PC-3 (cell line): ENCODE measurements at regions not wholly inside any gene's neighbourhood (a gene's known extent, or its start where the extent isn't known, plus 50 kb on each side); places are given as distances from the start of the nearest gene placed in this dataset.

Source experiments
- EZH2 ChIP-seq: fragments of 300-600 bp; sonication (generic); IDR thresholded peaks from one replicate; pipeline ENCODE4 v1.6.1; 2017; ENCODE audit warnings: antibody characterized with exemption, mild to moderate bottlenecking, low read length; ENCODE audit not compliant: unreplicated experiment
- TF ChIP-seq, protein P1 (sequence below): fragments of 300-600 bp; sonication (generic); conservative IDR thresholded peaks from 2 replicates; pipeline ENCODE4 v1.5.1; 2017; ENCODE audit warnings: antibody characterized with exemption, low read depth, mild to moderate bottlenecking, low read length

DNA sequence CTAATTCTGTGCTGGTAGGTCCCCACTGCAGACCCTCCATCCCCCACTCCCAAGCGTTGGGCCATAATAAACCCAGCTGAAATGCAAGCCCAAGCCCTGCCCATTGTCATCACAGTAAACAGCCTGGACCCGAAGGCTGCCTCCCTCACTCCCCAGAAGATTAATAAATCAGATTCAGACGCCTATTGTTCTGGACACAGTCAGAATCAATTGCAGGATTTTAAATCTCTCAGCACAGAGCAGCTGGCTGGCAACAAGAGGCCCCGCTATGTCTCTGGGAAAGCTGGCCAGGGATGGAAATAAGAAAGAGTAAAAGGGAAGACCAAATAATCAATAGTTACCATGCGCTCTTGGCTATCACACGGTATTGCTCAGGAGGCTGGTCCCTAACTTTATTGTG lies 93.9 kb downstream of the C17orf67 start:
- TF ChIP-seq, protein P1, sequence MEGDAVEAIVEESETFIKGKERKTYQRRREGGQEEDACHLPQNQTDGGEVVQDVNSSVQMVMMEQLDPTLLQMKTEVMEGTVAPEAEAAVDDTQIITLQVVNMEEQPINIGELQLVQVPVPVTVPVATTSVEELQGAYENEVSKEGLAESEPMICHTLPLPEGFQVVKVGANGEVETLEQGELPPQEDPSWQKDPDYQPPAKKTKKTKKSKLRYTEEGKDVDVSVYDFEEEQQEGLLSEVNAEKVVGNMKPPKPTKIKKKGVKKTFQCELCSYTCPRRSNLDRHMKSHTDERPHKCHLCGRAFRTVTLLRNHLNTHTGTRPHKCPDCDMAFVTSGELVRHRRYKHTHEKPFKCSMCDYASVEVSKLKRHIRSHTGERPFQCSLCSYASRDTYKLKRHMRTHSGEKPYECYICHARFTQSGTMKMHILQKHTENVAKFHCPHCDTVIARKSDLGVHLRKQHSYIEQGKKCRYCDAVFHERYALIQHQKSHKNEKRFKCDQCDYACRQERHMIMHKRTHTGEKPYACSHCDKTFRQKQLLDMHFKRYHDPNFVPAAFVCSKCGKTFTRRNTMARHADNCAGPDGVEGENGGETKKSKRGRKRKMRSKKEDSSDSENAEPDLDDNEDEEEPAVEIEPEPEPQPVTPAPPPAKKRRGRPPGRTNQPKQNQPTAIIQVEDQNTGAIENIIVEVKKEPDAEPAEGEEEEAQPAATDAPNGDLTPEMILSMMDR, result no peak
- no peak for TF ChIP-seq EZH2
